HG02588 (cell line): ENCODE measurements at regions not wholly inside any gene's neighbourhood (a gene's known extent, or its start where the extent isn't known, plus 50 kb on each side); places are given as distances from the start of the nearest gene placed in this dataset.

Source experiments
- ATAC-seq: cut with Tn5 transposase; IDR thresholded peaks from one replicate; pipeline ENCODE4 v1.9.1; 2021; ENCODE audit warnings: mild to moderate bottlenecking, moderate library complexity; ENCODE audit not compliant: unreplicated experiment

DNA sequence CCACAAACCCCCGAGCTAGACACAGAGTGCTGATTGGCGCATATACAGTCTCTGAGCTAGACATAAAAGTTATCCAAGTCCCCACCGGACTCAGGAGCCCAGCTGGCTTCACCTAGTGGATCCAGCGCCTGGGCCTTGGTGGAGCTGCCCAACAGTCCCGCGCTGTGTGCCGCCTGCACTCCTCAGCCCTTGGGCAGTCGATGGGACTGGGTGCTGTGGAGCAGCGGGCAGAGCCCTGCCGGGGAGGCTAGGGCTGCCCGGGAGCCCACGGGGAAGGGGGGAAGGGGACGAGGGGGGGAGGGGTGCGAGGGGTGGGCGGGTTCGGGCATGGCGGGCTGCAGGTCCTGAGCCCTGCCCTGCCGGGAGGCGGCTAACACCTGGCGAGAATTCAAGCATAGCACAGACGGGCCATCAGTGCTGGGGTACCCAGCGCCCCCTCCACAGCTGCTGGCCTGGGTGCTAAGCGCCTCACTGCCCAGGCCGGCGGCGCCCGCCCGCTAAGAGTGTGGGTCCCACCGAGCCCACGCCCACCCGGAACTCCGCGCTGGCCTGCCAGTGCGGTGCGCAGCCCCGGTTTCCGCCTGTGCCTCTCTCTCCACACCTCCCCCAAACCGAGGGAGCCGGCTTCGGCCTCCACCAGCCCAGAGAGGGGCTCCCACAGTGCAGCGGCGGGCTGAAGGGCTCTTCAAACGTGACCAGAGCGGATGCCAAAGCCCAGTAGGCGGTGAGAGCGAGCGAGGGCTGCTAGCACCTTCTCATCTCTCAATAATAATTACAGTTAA, 391.2 kb upstream of the NUDT12 start:
- no peak for ATAC-seq

DNA sequence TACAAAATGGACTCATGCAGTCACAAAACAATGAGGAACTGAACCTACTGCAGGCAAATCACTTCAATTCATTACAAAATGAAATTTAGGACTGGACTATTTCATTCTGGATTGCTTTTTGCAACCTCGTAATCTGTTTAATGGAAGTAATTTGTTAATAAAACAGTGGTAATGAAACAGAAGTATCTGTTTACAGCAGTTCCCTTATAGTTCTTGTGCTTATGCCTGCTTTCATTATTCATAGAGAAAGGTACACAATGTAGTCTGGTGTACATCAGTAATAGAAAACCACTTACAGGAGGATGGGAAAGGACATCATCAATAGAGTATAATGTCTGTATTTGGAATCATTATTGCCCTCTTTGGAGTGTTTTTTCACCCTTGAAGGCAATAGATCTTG, 389.2 kb upstream of the NUDT12 start:
- no peak for ATAC-seq

DNA sequence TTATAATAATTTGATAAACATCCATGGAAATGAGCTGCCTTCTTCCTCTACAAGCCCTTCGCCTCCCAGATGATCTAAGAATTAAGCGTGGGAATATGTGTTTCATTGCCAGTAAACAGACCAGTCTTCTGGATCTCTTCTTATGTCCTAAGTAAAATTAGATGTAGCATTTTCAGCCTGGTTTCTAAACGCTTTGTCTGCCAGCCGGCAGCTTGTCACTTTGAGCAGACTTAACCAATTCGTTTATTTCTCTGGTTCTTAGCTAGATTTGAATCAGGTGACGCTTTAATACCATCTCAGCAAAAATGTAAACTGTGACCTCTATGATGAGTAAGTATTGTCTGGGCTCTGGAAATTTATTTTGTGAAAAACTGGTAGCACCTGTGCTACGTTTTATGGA, 380.6 kb upstream of the NUDT12 start:
- ATAC-seq = no peak

- ATAC-seq = no peak
Measured at GRCh38 chr5:103942587-103943186, 380.1 kb upstream of the NUDT12 start.

GRCh38 chr5:103941596-103941995, 379.0 kb upstream of the NUDT12 start:
- no peak for ATAC-seq

- ATAC-seq = no peak
Measured at GRCh38 chr5:103938146-103938695, 375.6 kb upstream of the NUDT12 start.

GRCh38 chr5:103929338-103930013, 366.9 kb upstream of the NUDT12 start:
- ATAC-seq = peak; percentile 47

GRCh38 chr5:103927739-103928138, 365.1 kb upstream of the NUDT12 start:
- no peak for ATAC-seq

- no peak for ATAC-seq
Measured at GRCh38 chr5:103923616-103924168, 361.1 kb upstream of the NUDT12 start.

- no peak for ATAC-seq
Measured at GRCh38 chr5:103919506-103919905, 356.9 kb upstream of the NUDT12 start.

DNA sequence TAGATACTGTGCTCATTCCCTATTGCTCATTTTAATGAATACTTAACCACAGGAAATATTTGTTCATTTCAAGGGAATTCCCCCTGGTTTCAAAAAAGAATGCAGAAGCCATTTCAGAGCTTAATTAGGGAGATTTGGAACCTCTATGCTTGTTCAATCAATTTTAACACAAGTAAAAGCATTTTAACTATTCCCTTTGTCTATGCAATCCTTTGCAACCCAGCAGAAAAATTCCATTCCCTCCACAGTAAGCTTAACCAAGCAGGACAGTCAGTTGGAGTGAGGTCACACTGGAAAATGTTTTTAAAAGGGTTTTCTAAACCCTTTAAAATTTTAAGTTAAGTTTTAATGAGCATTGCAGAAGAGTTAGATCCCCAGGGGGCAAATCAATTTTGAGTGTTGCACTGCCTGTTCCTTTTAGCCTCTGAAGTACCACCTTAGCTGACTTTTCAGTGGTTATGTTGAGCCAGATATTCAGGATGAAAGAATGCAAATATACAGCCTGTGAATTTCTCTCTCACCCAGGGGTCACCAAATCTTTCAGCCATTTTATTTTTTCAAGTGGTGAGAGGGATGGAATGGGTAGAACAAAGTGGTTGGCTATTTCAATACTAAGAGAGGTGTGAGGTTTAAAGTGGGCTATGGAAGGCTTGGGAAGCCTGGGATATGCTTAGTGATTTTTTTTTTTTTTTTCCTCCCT, 356.2 kb upstream of the NUDT12 start:
- ATAC-seq = no peak

- ATAC-seq = no peak
Measured at GRCh38 chr5:103915081-103915480, 352.5 kb upstream of the NUDT12 start.

DNA sequence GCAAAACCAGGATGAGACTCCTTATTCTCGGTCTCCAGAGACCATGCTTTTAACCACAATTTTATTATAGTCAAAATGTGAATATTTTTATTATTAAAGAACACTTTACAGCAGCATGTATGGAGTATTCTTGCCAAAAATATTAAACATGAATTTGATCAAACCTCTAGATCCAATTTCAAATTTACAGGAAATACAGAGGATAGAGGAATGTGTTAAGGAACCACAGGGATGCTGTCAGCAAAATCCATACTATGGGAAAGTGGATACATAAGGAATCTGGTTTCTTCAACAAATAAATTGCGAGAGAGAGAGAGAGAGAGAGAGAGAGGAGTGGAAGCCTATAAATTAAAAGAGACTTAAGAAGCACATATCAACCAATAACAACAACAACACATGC, 348.2 kb upstream of the NUDT12 start:
- ATAC-seq = no peak

DNA sequence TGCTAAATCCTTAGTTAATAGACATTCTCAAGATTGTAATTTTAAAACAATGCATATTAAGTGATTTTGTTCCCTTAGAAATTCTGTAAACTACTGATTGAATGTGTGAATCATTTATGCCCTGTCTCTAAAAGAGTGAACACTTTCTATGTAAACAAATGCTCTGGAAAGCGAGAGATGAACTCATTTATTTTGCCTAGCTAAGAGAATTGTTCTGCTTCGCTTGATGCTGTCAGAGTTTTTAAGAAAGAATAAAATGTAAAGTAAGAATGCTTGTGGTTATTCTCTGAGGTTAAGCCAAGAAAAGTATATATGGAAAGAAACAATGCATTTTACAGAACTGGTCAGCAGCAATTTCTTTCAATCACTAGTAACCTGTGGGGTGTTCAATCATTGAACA, 347.4 kb upstream of the NUDT12 start:
- no peak for ATAC-seq

- no peak for ATAC-seq
Measured at GRCh38 chr5:103909391-103909790, 346.8 kb upstream of the NUDT12 start.

GRCh38 chr5:103908336-103909080, 345.9 kb upstream of the NUDT12 start:
- ATAC-seq = no peak

DNA sequence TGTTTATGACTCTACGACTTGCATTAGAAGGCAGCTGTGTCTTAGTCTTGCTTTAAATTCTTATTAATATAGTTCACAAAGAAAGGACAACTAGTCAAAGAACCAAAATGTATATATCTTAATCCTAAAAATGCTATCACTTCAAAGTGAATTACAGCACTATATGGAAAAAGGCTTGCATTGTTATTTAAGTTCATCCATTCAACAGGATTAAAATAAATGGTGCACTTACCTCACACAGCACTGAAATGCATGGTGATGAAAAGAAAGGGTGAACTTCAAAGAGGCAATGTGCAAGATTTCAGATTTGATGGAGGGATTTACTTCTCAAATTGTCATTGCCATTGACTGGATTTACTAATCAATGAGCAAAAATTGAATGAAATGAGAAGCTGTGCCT, 344.4 kb upstream of the NUDT12 start:
- ATAC-seq = no peak

DNA sequence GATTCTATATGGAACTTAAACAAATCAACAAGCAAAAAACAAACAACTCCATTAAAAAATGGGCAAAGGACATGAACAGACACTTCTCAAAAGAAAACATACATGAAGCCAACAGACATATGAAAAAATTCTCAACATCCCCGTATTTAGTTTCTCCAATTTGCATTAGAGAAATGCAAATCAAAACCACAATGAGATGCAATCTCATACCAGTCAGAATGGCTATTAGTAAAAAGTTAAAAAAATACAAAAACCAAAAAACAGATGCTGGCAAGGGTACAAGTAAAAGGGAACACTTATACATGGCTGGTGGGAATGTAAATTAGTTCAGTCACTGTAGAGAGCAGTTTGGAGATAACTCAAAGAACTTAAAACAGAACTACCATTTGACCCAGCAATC, 342.1 kb upstream of the NUDT12 start:
- ATAC-seq = no peak

GRCh38 chr5:103902893-103903292, 340.3 kb upstream of the NUDT12 start:
- ATAC-seq = no peak

DNA sequence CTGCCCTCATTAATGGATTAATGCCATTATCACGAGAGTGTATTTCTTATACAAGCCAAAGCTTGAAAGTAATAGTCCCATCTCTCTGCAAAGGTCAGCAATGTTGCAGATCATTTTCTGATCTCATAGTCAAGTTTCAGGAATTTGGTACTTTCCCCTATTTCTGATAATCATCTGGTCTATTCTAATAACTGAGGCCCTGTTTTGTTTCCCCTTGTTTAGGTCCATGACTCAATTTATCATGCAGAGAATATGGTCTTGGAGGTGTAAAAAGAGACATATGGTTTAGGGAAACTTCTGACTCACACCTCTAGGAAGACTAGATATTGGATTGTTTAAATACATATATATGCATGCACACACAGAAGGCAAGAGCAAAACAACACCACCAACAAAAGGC, 339.3 kb upstream of the NUDT12 start:
- no peak for ATAC-seq
